Astrocyte (in vitro differentiated cells and primary cell): ENCODE measurements at regions not wholly inside any gene's neighbourhood (a gene's known extent, or its start where the extent isn't known, plus 50 kb on each side); places are given as distances from the start of the nearest gene placed in this dataset.

Experiments
- DNase-seq: peaks from one replicate; pipeline ENCODE4 v3.0.0-alpha.2; 2010; ENCODE audit warnings: low read depth
- FAIRE-seq: peaks from 2 replicates; lab custom pipeline; 2011; peaks lifted over from hg19 to GRCh38; lab: Jason Lieb, UNC
- H2AFZ ChIP-seq: 2 replicates; pipeline ENCODE4 v1.6.0; 2012; ENCODE audit warnings: low read depth, low read length, inconsistent platforms
- H3K27ac ChIP-seq: 2 replicates; pipeline ENCODE4 v1.5.1; 2011; ENCODE audit warnings: low read depth, low read length, inconsistent platforms
- H3K27me3 ChIP-seq: 2 replicates; pipeline ENCODE4 v1.6.0; 2011; ENCODE audit warnings: low read length, inconsistent platforms; ENCODE audit not compliant: insufficient read depth
- H3K36me3 ChIP-seq: 2 replicates; pipeline ENCODE4 v1.5.1; 2011; ENCODE audit warnings: low read length, inconsistent platforms; ENCODE audit not compliant: insufficient read depth
- H3K4me1 ChIP-seq: 2 replicates; pipeline ENCODE4 v1.5.1; 2011; ENCODE audit warnings: low read length, inconsistent platforms; ENCODE audit not compliant: insufficient read depth
- H3K4me2 ChIP-seq: 2 replicates; pipeline ENCODE4 v1.6.0; 2012; ENCODE audit warnings: low read length, inconsistent platforms
- H3K4me3 ChIP-seq: 2 replicates; pipeline ENCODE4 v1.5.1; 2011; ENCODE audit warnings: low read depth, mild to moderate bottlenecking, low read length, inconsistent platforms; ENCODE audit not compliant: insufficient read depth
- H3K79me2 ChIP-seq: 2 replicates; pipeline ENCODE4 v1.6.0; 2012; ENCODE audit warnings: mild to moderate bottlenecking, low read length, inconsistent platforms; ENCODE audit not compliant: insufficient read depth
- H3K9ac ChIP-seq: 2 replicates; pipeline ENCODE4 v1.6.0; 2012; ENCODE audit warnings: mild to moderate bottlenecking, low read length, inconsistent platforms
- H3K9me3 ChIP-seq: 2 replicates; pipeline ENCODE4 v1.5.1; 2012; ENCODE audit warnings: low read depth, mild to moderate bottlenecking, low read length, inconsistent platforms; ENCODE audit not compliant: insufficient read depth
- H4K20me1 ChIP-seq: 2 replicates; pipeline ENCODE4 v1.6.0; 2012; ENCODE audit warnings: low read length, inconsistent platforms; ENCODE audit not compliant: insufficient read depth
- H3K27ac Mint-ChIP-seq: one replicate; pipeline ENCODE4 v1.8.0; 2021; ENCODE audit warnings: mild to moderate bottlenecking, mixed read lengths; ENCODE audit not compliant: unreplicated experiment
- H3K27me3 Mint-ChIP-seq: one replicate; pipeline ENCODE4 v1.8.0; 2021; ENCODE audit warnings: low read depth, mixed read lengths; ENCODE audit not compliant: unreplicated experiment
- H3K36me3 Mint-ChIP-seq: one replicate; pipeline ENCODE4 v1.8.0; 2021; ENCODE audit warnings: low read depth, mixed read lengths; ENCODE audit not compliant: unreplicated experiment
- H3K4me1 Mint-ChIP-seq: one replicate; pipeline ENCODE4 v1.8.0; 2021; ENCODE audit warnings: low read depth, mixed read lengths; ENCODE audit not compliant: unreplicated experiment
- H3K4me3 Mint-ChIP-seq: one replicate; pipeline ENCODE4 v1.8.0; 2021; ENCODE audit warnings: mild to moderate bottlenecking, moderate library complexity, mixed read lengths; ENCODE audit not compliant: unreplicated experiment
- H3K9me3 Mint-ChIP-seq: one replicate; pipeline ENCODE4 v1.8.0; 2021; ENCODE audit warnings: mild to moderate bottlenecking, mixed read lengths; ENCODE audit not compliant: unreplicated experiment
- EZH2 ChIP-seq: IDR thresholded peaks from 2 replicates; pipeline ENCODE4 v1.6.1; 2012; ENCODE audit warnings: mild to moderate bottlenecking, low read length, inconsistent platforms; ENCODE audit not compliant: insufficient read depth
- TF ChIP-seq, protein P1 (sequence below): IDR thresholded peaks from 2 replicates; pipeline ENCODE4 v1.5.1; 2011; ENCODE audit warnings: low read depth, mild to moderate bottlenecking, inconsistent platforms, low read length, moderate library complexity; ENCODE audit not compliant: insufficient read depth

DNA sequence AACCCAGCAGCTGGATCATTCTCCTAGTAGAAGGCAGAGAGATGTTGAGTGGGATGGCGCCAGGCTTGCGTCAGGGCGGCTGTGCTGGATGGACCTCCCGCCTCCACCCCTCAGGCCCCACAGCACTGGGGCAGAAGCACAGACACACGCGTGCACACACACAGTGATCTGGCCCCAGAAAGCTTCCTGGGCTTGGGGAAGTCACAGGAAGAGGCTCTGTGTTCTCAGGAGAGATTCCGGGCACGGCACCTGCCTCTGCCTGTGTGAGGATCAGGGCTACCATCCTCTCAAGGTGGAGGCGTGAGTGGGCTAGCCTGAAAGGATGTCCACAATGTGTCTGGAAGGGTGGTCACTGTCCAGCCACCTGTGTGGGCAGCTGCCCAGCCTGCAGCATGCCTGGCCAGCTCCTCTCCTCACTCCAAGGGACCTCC, 229.8 kb upstream of the HS6ST1 start:
- Histone ChIP-seq H2AFZ (no peak overlapping the region), H3K4me1 (no peaks in the 10 kb centered on the region), H3K27me3 (no peaks in the 10 kb centered on the region), H3K27ac (no peak overlapping the region), H3K9me3 (no peaks in the 10 kb centered on the region), H3K36me3 (no peaks in the 10 kb centered on the region), H3K4me2 (no peak overlapping the region), H3K4me3 (no peak overlapping the region), H3K9ac (no peak overlapping the region), H3K79me2 (no peaks in the 10 kb centered on the region), H4K20me1 (no peaks in the 10 kb centered on the region)
- no peak overlapping the region for H3K4me3 Mint-ChIP-seq
- H3K9me3 Mint-ChIP-seq: no peaks in the 10 kb centered on the region
- TF ChIP-seq, protein P1, sequence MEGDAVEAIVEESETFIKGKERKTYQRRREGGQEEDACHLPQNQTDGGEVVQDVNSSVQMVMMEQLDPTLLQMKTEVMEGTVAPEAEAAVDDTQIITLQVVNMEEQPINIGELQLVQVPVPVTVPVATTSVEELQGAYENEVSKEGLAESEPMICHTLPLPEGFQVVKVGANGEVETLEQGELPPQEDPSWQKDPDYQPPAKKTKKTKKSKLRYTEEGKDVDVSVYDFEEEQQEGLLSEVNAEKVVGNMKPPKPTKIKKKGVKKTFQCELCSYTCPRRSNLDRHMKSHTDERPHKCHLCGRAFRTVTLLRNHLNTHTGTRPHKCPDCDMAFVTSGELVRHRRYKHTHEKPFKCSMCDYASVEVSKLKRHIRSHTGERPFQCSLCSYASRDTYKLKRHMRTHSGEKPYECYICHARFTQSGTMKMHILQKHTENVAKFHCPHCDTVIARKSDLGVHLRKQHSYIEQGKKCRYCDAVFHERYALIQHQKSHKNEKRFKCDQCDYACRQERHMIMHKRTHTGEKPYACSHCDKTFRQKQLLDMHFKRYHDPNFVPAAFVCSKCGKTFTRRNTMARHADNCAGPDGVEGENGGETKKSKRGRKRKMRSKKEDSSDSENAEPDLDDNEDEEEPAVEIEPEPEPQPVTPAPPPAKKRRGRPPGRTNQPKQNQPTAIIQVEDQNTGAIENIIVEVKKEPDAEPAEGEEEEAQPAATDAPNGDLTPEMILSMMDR: no peak
- TF ChIP-seq EZH2: no peak
- FAIRE-seq: no peak
- H3K4me1 Mint-ChIP-seq: peaks cover 7% of the 10 kb centered on the region
- peaks cover 1% of the 10 kb centered on the region for H3K36me3 Mint-ChIP-seq
- no peak overlapping the region for H3K27ac Mint-ChIP-seq
- no peak for DNase-seq
- peaks cover 17% of the 10 kb centered on the region for H3K27me3 Mint-ChIP-seq

DNA sequence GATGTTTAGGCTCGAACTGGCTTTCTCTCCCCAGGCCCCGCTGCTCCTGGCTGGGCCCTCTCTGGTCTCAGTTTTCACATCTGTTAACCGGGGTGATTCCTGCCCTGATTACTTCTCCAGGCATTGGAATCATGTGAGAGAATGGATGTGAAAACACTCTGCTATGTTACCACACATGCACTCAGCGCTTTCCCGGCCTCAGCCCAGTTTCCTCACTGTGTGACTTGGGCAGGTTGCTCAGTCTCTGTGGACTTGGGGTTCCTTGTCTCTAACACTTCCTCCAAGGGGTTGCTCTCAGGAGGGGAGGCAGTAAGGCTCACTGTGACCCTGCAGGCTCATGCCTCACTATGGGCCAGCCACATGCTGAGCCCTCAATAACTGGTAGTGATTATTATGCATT, 230.4 kb upstream of the HS6ST1 start:
- FAIRE-seq (no peak), DNase-seq (no peak)
- H3K4me3 ChIP-seq: no peak overlapping the region
- H3K79me2 ChIP-seq: no peaks in the 10 kb centered on the region
- TF ChIP-seq, protein P1: no peak
- TF ChIP-seq EZH2: no peak
- no peak overlapping the region for H3K27ac ChIP-seq
- H3K4me1 ChIP-seq: no peaks in the 10 kb centered on the region
- peaks cover 7% of the 10 kb centered on the region for H3K4me1 Mint-ChIP-seq
- no peaks in the 10 kb centered on the region for H4K20me1 ChIP-seq
- H2AFZ ChIP-seq: no peak overlapping the region
- no peak overlapping the region for H3K9ac ChIP-seq
- H3K4me3 Mint-ChIP-seq: no peak overlapping the region
- H3K36me3 ChIP-seq: no peaks in the 10 kb centered on the region
- no peaks in the 10 kb centered on the region for H3K9me3 ChIP-seq
- H3K36me3 Mint-ChIP-seq: peaks cover 1% of the 10 kb centered on the region
- peaks cover 15% of the 10 kb centered on the region for H3K27me3 Mint-ChIP-seq
- H3K27me3 ChIP-seq: no peaks in the 10 kb centered on the region
- no peak overlapping the region for H3K4me2 ChIP-seq
- no peaks in the 10 kb centered on the region for H3K9me3 Mint-ChIP-seq
- no peak overlapping the region for H3K27ac Mint-ChIP-seq

DNA sequence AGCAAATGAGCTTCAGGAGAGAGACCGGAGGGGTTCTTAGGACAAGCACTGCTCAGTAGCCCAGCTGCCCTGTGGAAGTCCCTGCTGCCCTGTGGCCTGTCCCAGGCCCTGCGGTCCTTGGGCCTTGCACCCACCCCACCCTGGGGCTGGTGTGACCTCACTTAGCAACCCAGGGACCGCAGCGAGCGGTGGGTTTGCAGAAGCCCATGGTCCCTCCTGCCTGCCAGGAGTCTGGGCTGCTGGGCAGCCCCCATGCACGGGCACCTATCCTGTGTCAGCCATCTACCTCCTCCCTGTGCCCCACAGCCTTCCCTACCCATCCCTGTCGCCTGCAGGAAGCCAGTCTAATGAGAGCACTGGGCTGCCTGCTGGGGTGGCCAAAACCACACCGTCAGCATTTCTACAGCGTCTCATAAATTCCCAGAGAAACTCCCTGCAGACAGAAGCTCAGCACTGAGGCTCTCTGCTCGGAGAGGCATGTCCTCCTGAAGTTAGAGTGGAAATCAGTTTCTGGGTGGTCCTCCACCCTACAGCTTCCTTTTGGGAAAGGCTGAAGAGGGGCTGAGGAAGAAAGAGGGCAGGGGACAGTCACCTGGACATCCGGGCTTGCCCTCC, 231.1 kb upstream of the HS6ST1 start:
- H3K4me2 ChIP-seq: no peak overlapping the region
- H2AFZ ChIP-seq: no peak overlapping the region
- no peak overlapping the region for H3K27ac ChIP-seq
- DNase-seq: no peak
- no peaks in the 10 kb centered on the region for H4K20me1 ChIP-seq
- no peaks in the 10 kb centered on the region for H3K79me2 ChIP-seq
- no peaks in the 10 kb centered on the region for H3K27me3 ChIP-seq
- no peaks in the 10 kb centered on the region for H3K4me1 ChIP-seq
- H3K4me3 Mint-ChIP-seq: no peak overlapping the region
- TF ChIP-seq, protein P1: no peak
- no peak for TF ChIP-seq EZH2
- H3K27ac Mint-ChIP-seq: no peak overlapping the region
- peaks cover 7% of the 10 kb centered on the region for H3K4me1 Mint-ChIP-seq
- FAIRE-seq: no peak
- no peak overlapping the region for H3K9ac ChIP-seq
- H3K9me3 Mint-ChIP-seq: no peaks in the 10 kb centered on the region
- H3K27me3 Mint-ChIP-seq: peaks cover 14% of the 10 kb centered on the region
- H3K9me3 ChIP-seq: no peaks in the 10 kb centered on the region
- no peak overlapping the region for H3K4me3 ChIP-seq
- H3K36me3 ChIP-seq: no peaks in the 10 kb centered on the region
- peaks cover 1% of the 10 kb centered on the region for H3K36me3 Mint-ChIP-seq
